Tibial artery (tissue), 4 donors: ENCODE measurements at regions not wholly inside any gene's neighbourhood (a gene's known extent, or its start where the extent isn't known, plus 50 kb on each side); places are given as distances from the start of the nearest gene placed in this dataset.

Experiments used
- DNase-seq, 2 donors: peaks; one replicate each; pipeline ENCODE4 v3.0.0-alpha.2; 2019
- H3K27ac ChIP-seq, 2 donors: fragments of 200-600 bp; sonication (generic) in 1 of 2; 1 replicate in 1 of 2; 2 replicates in 1 of 2; pipeline ENCODE4 v1.5.1; 2018 to 2019; ENCODE audit warnings: mild to moderate bottlenecking in 1 of 2
- H3K27me3 ChIP-seq, 2 donors: fragments of 200-600 bp; sonication (generic) in 1 of 2; one replicate each; pipeline versions ENCODE4 v1.5.1 to v1.6.0; 2016 to 2019
- H3K36me3 ChIP-seq, 3 donors: fragments of 200-600 bp; sonication (generic) in 2 of 3; one replicate each; pipeline ENCODE4 v1.5.1; 2016 to 2019; ENCODE audit warnings: mild to moderate bottlenecking in 2 of 3
- H3K4me1 ChIP-seq, 4 donors: fragments of 200-600 bp; sonication (generic) in 2 of 4; 1 replicate in 3 of 4; 2 replicates in 1 of 4; pipeline ENCODE4 v1.5.1; 2016 to 2019
- H3K4me3 ChIP-seq, 2 donors: fragments of 200-600 bp; sonication (generic) in 1 of 2; 1 replicate in 1 of 2; 2 replicates in 1 of 2; pipeline ENCODE4 v1.5.1; 2018 to 2019; ENCODE audit warnings: mild to moderate bottlenecking in 2 of 2
- H3K9me3 ChIP-seq, 3 donors: fragments of 200-600 bp; sonication (generic) in 1 of 3; one replicate each; pipeline ENCODE4 v1.5.1; 2016 to 2019
- intact Hi-C: fragments of 100-400 bp; cut with DNase I; formaldehyde crosslinking; loops from one replicate; pipeline ENCODE4 v1.15.0; 2023; ENCODE audit warnings: low total_unique reads
- TF ChIP-seq, protein P1 (sequence below), 2 experiments: fragments of 200-600 bp in 1 of 2; fragments of 450-650 bp in 1 of 2; IDR thresholded peaks; one replicate each; pipeline ENCODE4 v1.5.1; 2017 to 2019; ENCODE audit warnings: antibody characterized with exemption in 2 of 2, mild to moderate bottlenecking in 1 of 2, moderate library complexity in 1 of 2

DNA sequence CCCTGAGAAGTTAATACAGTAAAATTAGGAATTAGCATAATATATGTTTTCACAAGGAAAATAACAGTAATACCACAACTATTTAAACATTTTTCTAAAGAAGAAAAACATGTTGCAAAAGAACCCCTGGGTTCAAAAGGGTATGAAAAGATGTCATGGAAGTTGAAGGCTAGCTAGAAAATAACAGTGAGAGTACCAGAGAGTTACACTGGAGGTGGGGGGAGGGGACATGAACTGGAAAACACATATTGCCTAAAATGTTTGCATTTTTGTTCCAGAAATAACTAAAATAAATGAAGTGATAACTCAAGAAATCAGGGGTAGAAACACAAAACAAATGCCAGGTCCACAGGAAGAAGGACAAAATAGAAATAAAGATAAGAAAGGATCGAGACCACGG, 336.6 kb upstream of the MAD2L1 start:
- no peaks in the 10 kb centered on the region for H3K36me3 ChIP-seq
- no peak overlapping the region for H3K27ac ChIP-seq
- TF ChIP-seq, protein P1, sequence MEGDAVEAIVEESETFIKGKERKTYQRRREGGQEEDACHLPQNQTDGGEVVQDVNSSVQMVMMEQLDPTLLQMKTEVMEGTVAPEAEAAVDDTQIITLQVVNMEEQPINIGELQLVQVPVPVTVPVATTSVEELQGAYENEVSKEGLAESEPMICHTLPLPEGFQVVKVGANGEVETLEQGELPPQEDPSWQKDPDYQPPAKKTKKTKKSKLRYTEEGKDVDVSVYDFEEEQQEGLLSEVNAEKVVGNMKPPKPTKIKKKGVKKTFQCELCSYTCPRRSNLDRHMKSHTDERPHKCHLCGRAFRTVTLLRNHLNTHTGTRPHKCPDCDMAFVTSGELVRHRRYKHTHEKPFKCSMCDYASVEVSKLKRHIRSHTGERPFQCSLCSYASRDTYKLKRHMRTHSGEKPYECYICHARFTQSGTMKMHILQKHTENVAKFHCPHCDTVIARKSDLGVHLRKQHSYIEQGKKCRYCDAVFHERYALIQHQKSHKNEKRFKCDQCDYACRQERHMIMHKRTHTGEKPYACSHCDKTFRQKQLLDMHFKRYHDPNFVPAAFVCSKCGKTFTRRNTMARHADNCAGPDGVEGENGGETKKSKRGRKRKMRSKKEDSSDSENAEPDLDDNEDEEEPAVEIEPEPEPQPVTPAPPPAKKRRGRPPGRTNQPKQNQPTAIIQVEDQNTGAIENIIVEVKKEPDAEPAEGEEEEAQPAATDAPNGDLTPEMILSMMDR (IDR thresholded peaks at IDR 0.05) = no peak
- H3K27me3 ChIP-seq = no peaks in the 10 kb centered on the region
- H3K4me1 ChIP-seq = no peaks in the 10 kb centered on the region
- H3K4me3 ChIP-seq = no peak overlapping the region
- peaks cover 0 to 14% (median 4%) of the 10 kb centered on the region in 3 donors for H3K9me3 ChIP-seq
- no peak for DNase-seq
- intact Hi-C loops = no loop called here

DNA sequence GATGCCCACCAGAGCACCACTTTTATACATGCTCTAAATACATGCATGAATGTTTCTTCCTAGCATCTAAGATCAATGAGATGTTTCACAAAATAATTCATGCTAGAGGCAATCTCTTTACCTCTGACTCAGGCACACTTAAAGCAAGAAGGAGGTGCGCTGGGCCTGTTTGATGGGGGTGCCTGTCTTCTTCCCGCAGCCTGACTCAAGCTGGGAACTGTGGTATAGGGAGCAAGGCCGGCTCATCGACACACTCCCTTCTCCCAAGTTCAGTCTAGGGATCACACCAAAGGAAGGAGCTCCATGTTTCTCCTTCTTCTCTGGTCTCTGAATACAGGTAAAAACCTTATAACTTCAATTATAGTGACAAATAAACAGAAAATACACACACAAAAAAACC, 333.8 kb upstream of the MAD2L1 start:
- no peak overlapping the region for H3K27ac ChIP-seq
- H3K9me3 ChIP-seq = no peaks in the 10 kb centered on the region
- DNase-seq = no peak
- no peaks in the 10 kb centered on the region for H3K36me3 ChIP-seq
- intact Hi-C loops = no loop called here
- no peaks in the 10 kb centered on the region for H3K4me1 ChIP-seq
- H3K4me3 ChIP-seq = no peak overlapping the region
- H3K27me3 ChIP-seq = no peaks in the 10 kb centered on the region
- TF ChIP-seq, protein P1 (IDR thresholded peaks at IDR 0.05) = no peak

DNA sequence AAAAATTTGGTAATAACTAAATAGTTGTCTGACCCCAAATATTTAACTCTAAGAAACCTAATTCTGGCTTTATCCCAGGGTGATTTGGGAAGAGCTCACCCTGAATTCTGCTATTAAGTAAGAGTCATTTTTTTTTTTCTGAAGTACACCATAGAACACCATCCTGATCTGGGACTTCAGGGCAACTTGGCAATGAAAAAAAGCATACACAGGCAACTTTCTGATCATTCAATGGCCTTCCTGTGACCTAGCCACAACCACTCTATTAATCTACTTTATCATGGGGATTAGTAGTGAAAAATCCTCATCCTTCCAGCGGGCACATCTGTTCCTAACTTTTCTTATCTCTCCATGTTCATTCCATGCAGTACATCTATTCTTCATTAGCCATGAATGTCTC, 333.2 kb upstream of the MAD2L1 start:
- Histone ChIP-seq H3K36me3 (no peaks in the 10 kb centered on the region), H3K27me3 (no peaks in the 10 kb centered on the region), H3K4me3 (no peak overlapping the region), H3K4me1 (no peaks in the 10 kb centered on the region), H3K9me3 (no peaks in the 10 kb centered on the region), H3K27ac (no peak overlapping the region)
- TF ChIP-seq, protein P1 (IDR thresholded peaks at IDR 0.05) = no peak
- intact Hi-C loops = no loop called here
- no peak for DNase-seq

DNA sequence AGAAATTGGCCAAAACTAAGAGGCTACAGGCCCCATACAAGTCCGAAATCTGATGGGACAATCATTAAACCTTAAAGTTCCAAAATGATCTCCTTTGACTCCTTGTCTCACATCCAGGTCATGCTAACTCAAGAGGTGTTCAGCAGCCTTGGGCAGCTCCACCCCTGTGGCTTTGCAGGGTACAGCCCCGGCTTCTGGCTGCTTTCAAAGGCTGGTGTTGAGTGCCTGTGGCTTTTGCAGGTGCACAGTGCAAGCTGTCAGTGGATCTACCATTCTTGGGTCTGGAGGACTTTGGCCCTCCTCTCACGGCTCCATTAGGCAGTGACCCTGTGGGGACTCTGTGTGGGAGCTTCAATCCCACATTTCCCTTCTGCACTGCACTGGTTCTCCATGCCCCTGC, 329.1 kb upstream of the MAD2L1 start:
- Histone ChIP-seq H3K27ac (no peak overlapping the region), H3K9me3 (no peaks in the 10 kb centered on the region), H3K4me1 (no peaks in the 10 kb centered on the region), H3K27me3 (no peaks in the 10 kb centered on the region), H3K4me3 (no peak overlapping the region), H3K36me3 (no peaks in the 10 kb centered on the region)
- intact Hi-C loops = no loop called here
- DNase-seq = no peak
- TF ChIP-seq, protein P1 (IDR thresholded peaks at IDR 0.05) = no peak

DNA sequence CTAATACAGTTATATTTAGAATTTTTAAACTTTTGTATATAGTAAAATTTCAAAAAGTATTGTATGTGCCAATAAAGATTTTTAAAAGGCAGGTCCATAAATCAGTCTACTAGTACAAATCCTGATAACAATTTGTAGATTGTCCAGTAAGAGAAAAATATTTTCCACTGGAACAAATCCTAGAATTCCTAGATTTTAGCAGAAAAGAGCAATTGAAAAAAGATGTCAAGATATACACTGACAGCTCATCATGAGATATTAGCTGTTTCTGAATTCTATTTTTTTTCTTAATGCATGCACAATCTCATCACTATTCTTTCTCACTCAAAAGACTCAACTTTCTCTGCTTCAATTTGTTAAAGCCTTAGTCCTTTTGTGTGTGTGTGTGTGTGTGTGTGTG, 289.2 kb upstream of the MAD2L1 start:
- TF ChIP-seq, protein P1 (IDR thresholded peaks at IDR 0.05) = no peak
- Histone ChIP-seq H3K4me3 (no peak overlapping the region), H3K36me3 (no peaks in the 10 kb centered on the region), H3K9me3 (no peaks in the 10 kb centered on the region), H3K27me3 (no peaks in the 10 kb centered on the region), H3K27ac (no peak overlapping the region), H3K4me1 (no peaks in the 10 kb centered on the region)
- intact Hi-C loops = no loop called here
- no peak for DNase-seq

DNA sequence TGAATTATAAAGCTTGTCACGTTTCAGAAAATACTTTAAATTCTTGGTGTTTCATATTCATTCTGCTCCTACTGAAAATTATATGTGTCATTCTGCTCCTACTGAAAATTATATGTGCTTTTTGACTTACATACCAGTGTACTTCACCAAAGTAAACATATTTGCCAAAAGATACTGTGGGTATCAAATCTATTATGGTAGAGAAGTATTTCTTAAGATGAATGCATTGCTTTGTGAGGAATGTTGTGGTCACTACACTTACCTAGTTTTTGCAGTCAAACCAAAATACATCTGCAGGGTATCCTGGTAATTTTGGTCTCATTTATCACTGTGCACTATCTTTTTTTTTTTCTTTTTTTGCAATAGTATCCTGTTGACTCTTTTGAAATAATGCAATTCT, 287.7 kb upstream of the MAD2L1 start:
- Histone ChIP-seq H3K36me3 (no peaks in the 10 kb centered on the region), H3K27ac (no peak overlapping the region), H3K4me1 (no peaks in the 10 kb centered on the region), H3K9me3 (no peaks in the 10 kb centered on the region), H3K27me3 (no peaks in the 10 kb centered on the region), H3K4me3 (no peak overlapping the region)
- no peak for DNase-seq
- TF ChIP-seq, protein P1 (IDR thresholded peaks at IDR 0.05) = no peak
- intact Hi-C loops = no loop called here
